ENCODE measurements at regions not wholly inside any gene's neighbourhood (a gene's known extent, or its start where the extent isn't known, plus 50 kb on each side); places are given as distances from the start of the nearest gene placed in this dataset.

- H3K36me3 ChIP-seq: no peaks in the 10 kb centered on the region
- H3K27ac ChIP-seq: no peak overlapping the region
- no peak for DNase-seq (ENCODE audit: low spot score in 2 of 2)
- H3K4me3 ChIP-seq: no peak overlapping the region
- no peaks in the 10 kb centered on the region for H3K4me1 ChIP-seq
- no peaks in the 10 kb centered on the region for H3K27me3 ChIP-seq
- H3K9me3 ChIP-seq: no peaks in the 10 kb centered on the region
- TF ChIP-seq EP300 (IDR thresholded peaks at IDR 0.05) (no peak), POLR2A (IDR thresholded peaks at IDR 0.05) (no peak), CTCF (IDR thresholded peaks at IDR 0.05) (no peak), POLR2AphosphoS5 (IDR thresholded peaks at IDR 0.05) (no peak)
- 11% methylated on average over 1 of the region's 1 CpG for WGBS
These were observed 52.1 kb upstream of the PCDH10 start for GRCh38 chr4:133096972-133097371.
